ENCODE measurements at regions not wholly inside any gene's neighbourhood (a gene's known extent, or its start where the extent isn't known, plus 50 kb on each side); places are given as distances from the start of the nearest gene placed in this dataset.

DNA sequence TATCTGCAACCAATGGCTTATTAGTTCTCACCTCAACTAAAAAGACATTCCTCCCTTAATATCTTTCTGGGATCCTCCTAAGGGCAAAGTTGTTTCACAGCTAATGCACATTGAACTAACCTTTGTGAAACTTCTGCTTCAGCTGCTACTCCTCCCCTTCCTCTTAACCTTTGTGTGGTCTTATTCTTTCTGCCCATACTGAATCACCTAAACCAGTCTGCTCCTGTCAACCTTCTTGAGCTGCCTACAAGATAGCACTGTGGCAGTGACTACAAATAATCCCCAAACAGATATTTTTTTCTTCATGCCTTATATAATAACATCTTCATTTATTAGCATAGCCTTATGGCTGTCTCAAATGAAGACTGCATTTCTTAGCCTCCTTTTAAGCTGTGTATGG, 1077.4 kb upstream of the ATXN7L3B start:
- no peak for FAIRE-seq

DNA sequence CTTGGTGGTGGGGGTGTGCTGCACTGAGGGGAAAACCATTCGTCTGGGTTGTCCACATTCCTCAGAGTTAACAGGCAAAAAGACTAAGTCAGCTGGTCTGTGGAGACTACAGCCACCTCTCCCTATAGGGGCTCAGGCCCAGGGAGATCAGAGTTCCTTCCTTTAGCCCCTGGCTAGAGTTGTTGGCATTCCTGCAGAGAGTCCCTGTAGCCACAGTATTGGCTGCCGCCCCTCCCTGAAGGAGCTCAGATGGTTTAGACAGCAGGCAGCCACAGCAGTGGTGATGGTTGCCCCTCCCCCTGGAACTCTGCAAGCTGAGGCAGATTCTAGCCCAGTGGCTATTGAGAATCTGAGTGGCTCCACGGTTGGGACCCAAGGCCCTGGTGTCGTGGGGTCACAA, 1072.5 kb upstream of the ATXN7L3B start:
- Histone ChIP-seq H3K4me3 (ENCODE audit: control insufficient read depth in 2 of 3, extremely low read depth in 1 of 3, insufficient read depth in 2 of 3, low read depth in 1 of 3, low read length in 3 of 3) (no peak overlapping the region), H3K36me3 (ENCODE audit: control insufficient read depth in 2 of 2, extremely low read depth in 1 of 2, insufficient read depth in 2 of 2, low read length in 2 of 2) (no peaks in the 10 kb centered on the region), H3K9ac (ENCODE audit: control insufficient read depth, extremely low read depth, insufficient read depth, low read length) (no peak overlapping the region), H3K4me2 (ENCODE audit: control insufficient read depth, extremely low read depth, insufficient read depth, low read depth, low read length) (no peak overlapping the region), H2AFZ (ENCODE audit: control insufficient read depth, low read length) (no peak overlapping the region), H3K4me1 (ENCODE audit: control insufficient read depth, extremely low read depth, insufficient read depth, low read length) (no peaks in the 10 kb centered on the region), H3K27me3 (ENCODE audit: control insufficient read depth, extremely low read depth, insufficient read depth, low read length) (no peaks in the 10 kb centered on the region), H3K9me3 (ENCODE audit: control insufficient read depth, low read depth, low read length) (no peaks in the 10 kb centered on the region), H4K20me1 (ENCODE audit: control insufficient read depth, extremely low read depth, insufficient read depth, low read length) (no peaks in the 10 kb centered on the region), H3K27ac (ENCODE audit: control insufficient read depth, insufficient read depth, low read length) (no peak overlapping the region), H3K9me1 (ENCODE audit: control insufficient read depth, extremely low read depth, insufficient read depth, low read length) (no peaks in the 10 kb centered on the region), H3K79me2 (ENCODE audit: control insufficient read depth, insufficient read depth, low read length) (no peaks in the 10 kb centered on the region)
- TF ChIP-seq, protein P1, sequence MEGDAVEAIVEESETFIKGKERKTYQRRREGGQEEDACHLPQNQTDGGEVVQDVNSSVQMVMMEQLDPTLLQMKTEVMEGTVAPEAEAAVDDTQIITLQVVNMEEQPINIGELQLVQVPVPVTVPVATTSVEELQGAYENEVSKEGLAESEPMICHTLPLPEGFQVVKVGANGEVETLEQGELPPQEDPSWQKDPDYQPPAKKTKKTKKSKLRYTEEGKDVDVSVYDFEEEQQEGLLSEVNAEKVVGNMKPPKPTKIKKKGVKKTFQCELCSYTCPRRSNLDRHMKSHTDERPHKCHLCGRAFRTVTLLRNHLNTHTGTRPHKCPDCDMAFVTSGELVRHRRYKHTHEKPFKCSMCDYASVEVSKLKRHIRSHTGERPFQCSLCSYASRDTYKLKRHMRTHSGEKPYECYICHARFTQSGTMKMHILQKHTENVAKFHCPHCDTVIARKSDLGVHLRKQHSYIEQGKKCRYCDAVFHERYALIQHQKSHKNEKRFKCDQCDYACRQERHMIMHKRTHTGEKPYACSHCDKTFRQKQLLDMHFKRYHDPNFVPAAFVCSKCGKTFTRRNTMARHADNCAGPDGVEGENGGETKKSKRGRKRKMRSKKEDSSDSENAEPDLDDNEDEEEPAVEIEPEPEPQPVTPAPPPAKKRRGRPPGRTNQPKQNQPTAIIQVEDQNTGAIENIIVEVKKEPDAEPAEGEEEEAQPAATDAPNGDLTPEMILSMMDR (optimal IDR thresholded peaks at IDR 0.05 in 1 of 3, IDR thresholded peaks at IDR 0.05 in 1 of 3, conservative IDR thresholded peaks at IDR 0.05 in 1 of 3; ENCODE audit: extremely low read depth in 1 of 3, insufficient read depth in 2 of 3, low read length in 3 of 3) = no peak
- no peak for TF ChIP-seq EZH2 (IDR thresholded peaks at IDR 0.05; ENCODE audit: low read length)
- FAIRE-seq = no peak
- dilution Hi-C loops (cut with MboI; ENCODE audit: extremely low pct_ligation_motif_present, low sequenced_read_pairs) = no loop called here
- DNase-seq (ENCODE audit: low read depth, low spot score) = no peak

More for the DNA sequence above, 1077.4 kb upstream of the ATXN7L3B start:
- Histone ChIP-seq H3K9me3 (ENCODE audit: control insufficient read depth, low read depth, low read length) (no peaks in the 10 kb centered on the region), H3K4me3 (ENCODE audit: control insufficient read depth in 2 of 3, extremely low read depth in 1 of 3, insufficient read depth in 2 of 3, low read depth in 1 of 3, low read length in 3 of 3) (no peak overlapping the region), H3K36me3 (ENCODE audit: control insufficient read depth in 2 of 2, extremely low read depth in 1 of 2, insufficient read depth in 2 of 2, low read length in 2 of 2) (no peaks in the 10 kb centered on the region), H4K20me1 (ENCODE audit: control insufficient read depth, extremely low read depth, insufficient read depth, low read length) (no peaks in the 10 kb centered on the region), H3K4me2 (ENCODE audit: control insufficient read depth, extremely low read depth, insufficient read depth, low read depth, low read length) (no peak overlapping the region), H3K9me1 (ENCODE audit: control insufficient read depth, extremely low read depth, insufficient read depth, low read length) (no peaks in the 10 kb centered on the region), H3K9ac (ENCODE audit: control insufficient read depth, extremely low read depth, insufficient read depth, low read length) (no peak overlapping the region), H3K27ac (ENCODE audit: control insufficient read depth, insufficient read depth, low read length) (no peak overlapping the region), H3K4me1 (ENCODE audit: control insufficient read depth, extremely low read depth, insufficient read depth, low read length) (no peaks in the 10 kb centered on the region), H3K27me3 (ENCODE audit: control insufficient read depth, extremely low read depth, insufficient read depth, low read length) (no peaks in the 10 kb centered on the region), H3K79me2 (ENCODE audit: control insufficient read depth, insufficient read depth, low read length) (no peaks in the 10 kb centered on the region), H2AFZ (ENCODE audit: control insufficient read depth, low read length) (no peak overlapping the region)
- no peak for DNase-seq (ENCODE audit: low read depth, low spot score)
- dilution Hi-C loops (cut with MboI; ENCODE audit: extremely low pct_ligation_motif_present, low sequenced_read_pairs) = no loop called here
- TF ChIP-seq EZH2 (IDR thresholded peaks at IDR 0.05; ENCODE audit: low read length) = no peak
- TF ChIP-seq, protein P1 (optimal IDR thresholded peaks at IDR 0.05 in 1 of 3, IDR thresholded peaks at IDR 0.05 in 1 of 3, conservative IDR thresholded peaks at IDR 0.05 in 1 of 3; ENCODE audit: extremely low read depth in 1 of 3, insufficient read depth in 2 of 3, low read length in 3 of 3) = no peak

Measured in keratinocyte (primary cell).